ENCODE measurements at regions not wholly inside any gene's neighbourhood (a gene's known extent, or its start where the extent isn't known, plus 50 kb on each side); places are given as distances from the start of the nearest gene placed in this dataset.

DNA sequence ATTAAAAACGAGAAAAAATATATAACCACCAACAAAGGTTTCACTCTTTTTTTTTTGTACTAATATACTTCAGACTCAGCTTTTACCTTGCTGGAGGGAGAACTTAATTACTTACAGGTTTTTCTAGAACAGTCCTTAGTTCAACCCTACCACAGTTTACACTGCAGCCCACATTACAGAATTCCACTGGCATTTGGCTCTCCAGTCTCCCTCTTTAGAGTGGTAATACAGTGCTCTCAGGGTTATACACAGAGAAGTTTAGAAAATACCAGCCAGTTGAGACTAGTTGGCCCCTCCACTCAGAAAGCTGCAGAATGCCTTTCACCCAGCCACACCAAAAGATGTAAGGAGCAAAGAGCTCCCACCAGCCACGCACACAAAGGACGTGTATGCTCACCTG, 122.3 kb upstream of the DIO3 start:
- TF ChIP-seq, protein P1, sequence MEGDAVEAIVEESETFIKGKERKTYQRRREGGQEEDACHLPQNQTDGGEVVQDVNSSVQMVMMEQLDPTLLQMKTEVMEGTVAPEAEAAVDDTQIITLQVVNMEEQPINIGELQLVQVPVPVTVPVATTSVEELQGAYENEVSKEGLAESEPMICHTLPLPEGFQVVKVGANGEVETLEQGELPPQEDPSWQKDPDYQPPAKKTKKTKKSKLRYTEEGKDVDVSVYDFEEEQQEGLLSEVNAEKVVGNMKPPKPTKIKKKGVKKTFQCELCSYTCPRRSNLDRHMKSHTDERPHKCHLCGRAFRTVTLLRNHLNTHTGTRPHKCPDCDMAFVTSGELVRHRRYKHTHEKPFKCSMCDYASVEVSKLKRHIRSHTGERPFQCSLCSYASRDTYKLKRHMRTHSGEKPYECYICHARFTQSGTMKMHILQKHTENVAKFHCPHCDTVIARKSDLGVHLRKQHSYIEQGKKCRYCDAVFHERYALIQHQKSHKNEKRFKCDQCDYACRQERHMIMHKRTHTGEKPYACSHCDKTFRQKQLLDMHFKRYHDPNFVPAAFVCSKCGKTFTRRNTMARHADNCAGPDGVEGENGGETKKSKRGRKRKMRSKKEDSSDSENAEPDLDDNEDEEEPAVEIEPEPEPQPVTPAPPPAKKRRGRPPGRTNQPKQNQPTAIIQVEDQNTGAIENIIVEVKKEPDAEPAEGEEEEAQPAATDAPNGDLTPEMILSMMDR (IDR thresholded peaks at IDR 0.05; ENCODE audit: low read depth, low read length) = no peak
- no peak for DNase-seq (ENCODE audit: extremely low read depth, low read depth)

DNA sequence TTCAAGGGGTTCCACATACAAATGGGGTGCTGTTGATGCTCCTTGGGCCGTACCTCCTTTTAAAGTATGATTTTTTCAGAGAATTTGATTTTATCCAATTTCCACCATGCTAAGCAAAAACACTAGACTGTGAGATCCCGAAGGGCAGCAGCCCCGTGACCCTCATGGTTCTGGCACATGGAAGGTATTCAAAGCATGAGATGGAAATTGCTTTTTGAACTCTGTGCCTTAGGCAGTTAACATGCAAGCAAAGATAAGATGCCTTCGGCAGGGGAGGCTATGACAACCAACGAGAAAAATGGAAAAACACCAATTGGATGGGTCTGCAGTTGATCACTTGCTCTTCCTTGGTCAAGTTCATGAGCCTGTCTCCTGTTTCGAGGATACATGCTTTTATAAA, 120.8 kb upstream of the DIO3 start:
- TF ChIP-seq, protein P1 (IDR thresholded peaks at IDR 0.05; ENCODE audit: low read depth, low read length) = no peak
- no peak for DNase-seq (ENCODE audit: extremely low read depth, low read depth)

DNA sequence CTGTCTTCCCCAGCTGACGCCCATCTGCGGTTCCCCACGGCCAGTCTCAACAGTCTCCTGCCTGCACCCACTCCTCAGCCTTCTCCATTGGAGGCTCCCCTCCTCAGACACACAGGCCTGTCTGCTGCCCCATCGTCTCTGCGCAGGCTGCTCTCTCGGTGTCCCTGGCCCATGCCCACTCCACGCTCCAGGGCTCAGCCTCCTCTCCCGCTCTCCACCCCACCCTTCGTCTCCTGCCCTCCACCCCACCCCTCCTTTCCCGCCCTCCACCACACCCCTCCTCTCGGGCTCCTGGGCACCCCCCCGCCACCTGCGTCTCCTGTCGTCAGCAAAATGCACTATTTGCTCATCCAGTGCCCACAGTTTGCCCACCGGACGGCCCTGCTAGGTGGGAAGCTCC, 119.6 kb upstream of the DIO3 start:
- DNase-seq (ENCODE audit: extremely low read depth, low read depth) = no peak
- TF ChIP-seq, protein P1 (IDR thresholded peaks at IDR 0.05; ENCODE audit: low read depth, low read length) = no peak

DNA sequence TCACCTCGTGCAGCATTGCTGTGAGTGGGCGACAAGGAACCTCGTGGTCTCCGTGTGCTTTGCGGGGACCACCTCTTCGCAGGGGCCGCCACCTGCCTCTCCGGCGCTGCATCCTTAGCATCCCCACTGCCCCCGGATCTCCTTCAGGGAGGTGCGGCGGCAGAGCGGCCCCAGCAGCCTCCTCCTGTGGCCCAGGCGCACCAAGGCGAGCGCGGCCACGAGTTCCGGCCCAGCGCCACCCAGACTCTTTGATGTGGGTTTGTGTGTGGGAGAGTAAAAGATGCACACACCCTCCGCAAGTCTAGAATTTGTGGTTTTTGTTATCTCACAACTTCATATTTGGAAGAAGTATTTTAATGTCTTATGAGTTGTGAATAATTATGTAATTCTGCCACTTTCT, 118.8 kb upstream of the DIO3 start:
- TF ChIP-seq, protein P1 (IDR thresholded peaks at IDR 0.05; ENCODE audit: low read depth, low read length) = no peak
- DNase-seq (ENCODE audit: extremely low read depth, low read depth) = no peak

DNA sequence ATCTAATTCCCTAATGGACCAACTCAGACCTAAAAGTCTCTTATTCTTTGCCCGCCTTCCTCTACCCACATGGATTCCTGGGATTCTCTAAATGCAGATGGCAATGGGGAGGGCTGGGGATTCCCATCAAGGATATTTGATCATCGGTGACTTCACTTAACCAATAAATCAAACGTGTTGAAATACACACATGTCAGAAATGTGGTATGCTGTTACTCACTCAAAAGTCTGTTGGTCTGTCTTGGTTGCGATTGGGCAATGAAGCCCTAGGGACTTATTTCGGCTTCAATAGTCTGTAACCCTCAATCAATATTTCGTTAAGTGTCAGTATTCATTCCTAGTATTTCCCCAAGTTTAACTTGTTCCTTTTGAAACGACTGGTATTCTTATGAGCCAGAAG, 117.2 kb upstream of the DIO3 start:
- DNase-seq (ENCODE audit: extremely low read depth, low read depth) = no peak

DNA sequence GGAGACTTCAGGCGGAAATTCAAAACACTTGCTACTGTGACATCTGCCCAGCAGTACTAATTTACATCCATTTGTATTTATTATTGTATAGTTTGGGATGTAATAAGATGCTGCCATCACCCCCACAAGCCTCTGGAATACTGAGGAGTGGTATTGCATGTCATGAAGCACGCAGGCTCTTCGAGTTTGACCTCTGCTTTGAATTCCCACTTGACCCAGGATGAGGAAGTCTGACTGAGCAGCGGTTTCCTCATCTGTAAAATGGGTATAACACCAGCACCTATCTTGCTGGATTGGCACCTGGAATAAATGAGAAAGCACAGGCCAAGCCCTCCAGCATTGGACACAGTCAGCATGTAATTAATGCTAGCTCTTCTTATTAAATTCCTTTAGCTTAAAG, 116.0 kb upstream of the DIO3 start:
- DNase-seq (ENCODE audit: extremely low read depth, low read depth) = no peak
- TF ChIP-seq, protein P1 (IDR thresholded peaks at IDR 0.05; ENCODE audit: low read depth, low read length) = no peak

More for the DNA sequence above, 117.2 kb upstream of the DIO3 start:
- TF ChIP-seq, protein P1 (IDR thresholded peaks at IDR 0.05; ENCODE audit: low read depth, low read length) = no peak

DNA sequence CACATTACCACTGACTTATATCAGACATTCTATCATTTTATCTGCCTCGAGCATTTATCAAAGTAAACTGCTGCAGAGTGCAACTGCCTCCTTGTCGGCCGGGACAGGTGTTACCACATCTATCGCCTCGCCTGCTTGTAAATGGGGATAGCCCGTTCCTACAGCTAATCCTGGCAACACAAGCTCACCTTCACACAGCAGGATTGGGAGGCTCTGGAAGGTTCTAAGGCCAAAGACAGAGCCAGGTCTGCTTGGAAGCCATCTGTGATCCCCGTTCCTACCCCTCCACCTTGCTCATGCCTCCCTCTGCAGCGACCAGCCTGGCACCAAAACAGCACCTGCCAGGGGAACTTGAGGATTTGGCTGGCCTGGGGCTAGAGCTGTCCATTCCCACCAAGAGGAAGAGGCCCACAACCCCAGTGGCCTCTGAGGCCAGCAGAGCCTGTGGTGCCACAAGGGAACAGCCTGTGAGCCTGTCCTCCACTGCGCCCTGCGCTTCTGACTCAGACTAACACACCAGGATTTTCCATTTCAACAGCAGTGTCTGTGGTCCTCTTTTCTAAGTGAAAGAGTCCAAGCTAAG, 114.8 kb upstream of the DIO3 start:
- no peak for DNase-seq (ENCODE audit: extremely low read depth, low read depth)
- TF ChIP-seq, protein P1 (IDR thresholded peaks at IDR 0.05; ENCODE audit: low read depth, low read length) = no peak

All from AG09319 (cell line).